Choroid plexus epithelial cell (primary cell): ENCODE measurements at regions not wholly inside any gene's neighbourhood (a gene's known extent, or its start where the extent isn't known, plus 50 kb on each side); places are given as distances from the start of the nearest gene placed in this dataset.

Experiments used
- DNase-seq: peaks from one replicate; pipeline ENCODE4 v3.0.0-alpha.2; 2010; ENCODE audit warnings: low read depth
- H3K4me3 ChIP-seq: 2 replicates; pipeline ENCODE4 v1.5.1; 2011; ENCODE audit warnings: low read depth, mild to moderate bottlenecking, control low read depth, low read length, moderate library complexity
- CTCF ChIP-seq: conservative IDR thresholded peaks from 2 replicates; pipeline ENCODE4 v1.5.1; 2011; ENCODE audit warnings: low read depth, mild to moderate bottlenecking, control low read depth, inconsistent platforms, low read length, moderate library complexity

- no peak for TF ChIP-seq CTCF
- H3K4me3 ChIP-seq, result no peak overlapping the region
- peak; percentile 50 for DNase-seq
Measured at GRCh38 chr1:79322511-79323027, 316.0 kb upstream of the ADGRL4 start.

GRCh38 chr1:79312438-79312837 is 305.9 kb upstream of the ADGRL4 start:
- TF ChIP-seq CTCF, result no peak
- no peak for DNase-seq
- H3K4me3 ChIP-seq, result no peak overlapping the region

- TF ChIP-seq CTCF, result no peak
- H3K4me3 ChIP-seq, result no peak overlapping the region
- DNase-seq, result no peak
Measured at GRCh38 chr1:79310609-79311008, 304.1 kb upstream of the ADGRL4 start.

GRCh38 chr1:79304131-79304530 is 297.6 kb upstream of the ADGRL4 start:
- no peak overlapping the region for H3K4me3 ChIP-seq
- peak; percentile 14 for DNase-seq
- TF ChIP-seq CTCF, result no peak

- H3K4me3 ChIP-seq, result no peak overlapping the region
- TF ChIP-seq CTCF, result no peak
- no peak for DNase-seq
Measured at GRCh38 chr1:79303040-79303439, 296.5 kb upstream of the ADGRL4 start.

GRCh38 chr1:79302380-79302930 is 295.9 kb upstream of the ADGRL4 start:
- no peak for DNase-seq
- no peak for TF ChIP-seq CTCF
- no peak overlapping the region for H3K4me3 ChIP-seq

- DNase-seq, result peak; percentile 9
- no peak for TF ChIP-seq CTCF
- no peak overlapping the region for H3K4me3 ChIP-seq
Measured at GRCh38 chr1:79295967-79296366, 289.4 kb upstream of the ADGRL4 start.
